RWPE2 (cell line): ENCODE measurements at regions not wholly inside any gene's neighbourhood (a gene's known extent, or its start where the extent isn't known, plus 50 kb on each side); places are given as distances from the start of the nearest gene placed in this dataset.
"Not testable (repeated sequence)": the region's sequence is repeated elsewhere in the genome, so short reads cannot be mapped to it uniquely, and the experiment has no call there.

Experiments used
- ATAC-seq: fragments of 200-7000 bp; cut with Tn5 transposase; 3 replicates; pipeline ENCODE4 v1.9.1; 2021; ENCODE audit warnings: low read depth
- DNase-seq: peaks from one replicate; pipeline ENCODE4 v3.0.0-alpha.2; 2020; ENCODE audit warnings: low spot score
- H3K27ac ChIP-seq: fragments of 450-650 bp; 2 replicates; pipeline ENCODE4 v1.5.1; 2017; ENCODE audit warnings: mild to moderate bottlenecking; ENCODE audit not compliant: poor library complexity, severe bottlenecking
- H3K27me3 ChIP-seq: fragments of 250-450 bp; sonication (Bioruptor Pico); 2 replicates; pipeline ENCODE4 v1.5.1; 2021; ENCODE audit warnings: mild to moderate bottlenecking, moderate library complexity; ENCODE audit not compliant: insufficient read depth, poor library complexity, severe bottlenecking
- H3K36me3 ChIP-seq: fragments of 250-450 bp; sonication (Bioruptor Pico); 2 replicates; pipeline ENCODE4 v1.5.1; 2020; ENCODE audit warnings: low read depth, mild to moderate bottlenecking, moderate library complexity
- H3K4me1 ChIP-seq: fragments of 250-450 bp; sonication (Bioruptor Pico); 2 replicates; pipeline ENCODE4 v1.5.1; 2021; ENCODE audit warnings: mild to moderate bottlenecking, moderate library complexity; ENCODE audit not compliant: insufficient read depth, poor library complexity, severe bottlenecking
- H3K4me3 ChIP-seq: fragments of 250-450 bp; sonication (Bioruptor Pico); 2 replicates; pipeline ENCODE4 v1.5.1; 2021; ENCODE audit warnings: mild to moderate bottlenecking, moderate library complexity; ENCODE audit not compliant: severe bottlenecking
- H3K9me3 ChIP-seq: fragments of 250-450 bp; sonication (Bioruptor Pico); 2 replicates; pipeline ENCODE4 v1.5.1; 2021; ENCODE audit warnings: mild to moderate bottlenecking, moderate library complexity; ENCODE audit not compliant: severe bottlenecking
- TF ChIP-seq, protein P1 (sequence below): fragments of 450-650 bp; IDR thresholded peaks from one replicate; pipeline ENCODE4 v1.5.1; 2017; ENCODE audit warnings: mild to moderate bottlenecking, moderate library complexity; ENCODE audit not compliant: poor library complexity, severe bottlenecking

- no peaks in the 10 kb centered on the region for H3K9me3 ChIP-seq
Measured at GRCh38 chr17:83026311-83026811, 53.0 kb upstream of the METRNL start.

GRCh38 chr17:83026921-83027320, 52.5 kb upstream of the METRNL start:
- not testable (repeated sequence) for H3K4me3 ChIP-seq, ATAC-seq, H3K9me3 ChIP-seq, DNase-seq, H3K36me3 ChIP-seq, H3K27me3 ChIP-seq, H3K27ac ChIP-seq, H3K4me1 ChIP-seq

More at GRCh38 chr17:83026311-83026811, 53.0 kb upstream of the METRNL start:
- no peaks in the 10 kb centered on the region for H3K36me3 ChIP-seq
- DNase-seq (no peak), ATAC-seq (no peak)
- no peaks in the 10 kb centered on the region for H3K4me1 ChIP-seq
- no peak overlapping the region for H3K27ac ChIP-seq
- H3K27me3 ChIP-seq, result no peaks in the 10 kb centered on the region
- TF ChIP-seq, protein P1, sequence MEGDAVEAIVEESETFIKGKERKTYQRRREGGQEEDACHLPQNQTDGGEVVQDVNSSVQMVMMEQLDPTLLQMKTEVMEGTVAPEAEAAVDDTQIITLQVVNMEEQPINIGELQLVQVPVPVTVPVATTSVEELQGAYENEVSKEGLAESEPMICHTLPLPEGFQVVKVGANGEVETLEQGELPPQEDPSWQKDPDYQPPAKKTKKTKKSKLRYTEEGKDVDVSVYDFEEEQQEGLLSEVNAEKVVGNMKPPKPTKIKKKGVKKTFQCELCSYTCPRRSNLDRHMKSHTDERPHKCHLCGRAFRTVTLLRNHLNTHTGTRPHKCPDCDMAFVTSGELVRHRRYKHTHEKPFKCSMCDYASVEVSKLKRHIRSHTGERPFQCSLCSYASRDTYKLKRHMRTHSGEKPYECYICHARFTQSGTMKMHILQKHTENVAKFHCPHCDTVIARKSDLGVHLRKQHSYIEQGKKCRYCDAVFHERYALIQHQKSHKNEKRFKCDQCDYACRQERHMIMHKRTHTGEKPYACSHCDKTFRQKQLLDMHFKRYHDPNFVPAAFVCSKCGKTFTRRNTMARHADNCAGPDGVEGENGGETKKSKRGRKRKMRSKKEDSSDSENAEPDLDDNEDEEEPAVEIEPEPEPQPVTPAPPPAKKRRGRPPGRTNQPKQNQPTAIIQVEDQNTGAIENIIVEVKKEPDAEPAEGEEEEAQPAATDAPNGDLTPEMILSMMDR, result no peak
- H3K4me3 ChIP-seq, result no peak overlapping the region

GRCh38 chr17:83028851-83029250, 50.6 kb upstream of the METRNL start:
- no peak overlapping the region for H3K4me3 ChIP-seq
- DNase-seq (no peak), ATAC-seq (no peak)
- H3K36me3 ChIP-seq, result no peaks in the 10 kb centered on the region
- no peaks in the 10 kb centered on the region for H3K9me3 ChIP-seq
- H3K27ac ChIP-seq, result no peak overlapping the region
- no peaks in the 10 kb centered on the region for H3K27me3 ChIP-seq
- TF ChIP-seq, protein P1, result no peak
- H3K4me1 ChIP-seq, result no peaks in the 10 kb centered on the region

- H3K36me3 ChIP-seq, result peaks cover 4% of the 10 kb centered on the region
- no peaks in the 10 kb centered on the region for H3K27me3 ChIP-seq
- TF ChIP-seq, protein P1, result no peak
- H3K27ac ChIP-seq, result no peak overlapping the region
- no peaks in the 10 kb centered on the region for H3K4me1 ChIP-seq
- H3K9me3 ChIP-seq, result no peaks in the 10 kb centered on the region
- no peak overlapping the region for H3K4me3 ChIP-seq
- DNase-seq (no peak), ATAC-seq (no peak)
Measured at GRCh38 chr17:83029571-83029970, 49.8 kb upstream of the METRNL start.
